T-helper 1 cell (primary cell): ENCODE measurements at regions not wholly inside any gene's neighbourhood (a gene's known extent, or its start where the extent isn't known, plus 50 kb on each side); places are given as distances from the start of the nearest gene placed in this dataset.
A peak's percentile ranks its signal among the peaks of the same experiment; 100 is the strongest.

ENCODE experiments used
- DNase-seq, 5 donors: peaks; one replicate each; pipeline ENCODE4 v3.0.0-alpha.2; 2012 to 2020

GRCh38 chr2:236692937-236693336 is 123.3 kb downstream of the ACKR3 start:
- DNase-seq, result no peak

GRCh38 chr2:236693531-236693930 is 123.9 kb downstream of the ACKR3 start:
- DNase-seq, result no peak

DNA sequence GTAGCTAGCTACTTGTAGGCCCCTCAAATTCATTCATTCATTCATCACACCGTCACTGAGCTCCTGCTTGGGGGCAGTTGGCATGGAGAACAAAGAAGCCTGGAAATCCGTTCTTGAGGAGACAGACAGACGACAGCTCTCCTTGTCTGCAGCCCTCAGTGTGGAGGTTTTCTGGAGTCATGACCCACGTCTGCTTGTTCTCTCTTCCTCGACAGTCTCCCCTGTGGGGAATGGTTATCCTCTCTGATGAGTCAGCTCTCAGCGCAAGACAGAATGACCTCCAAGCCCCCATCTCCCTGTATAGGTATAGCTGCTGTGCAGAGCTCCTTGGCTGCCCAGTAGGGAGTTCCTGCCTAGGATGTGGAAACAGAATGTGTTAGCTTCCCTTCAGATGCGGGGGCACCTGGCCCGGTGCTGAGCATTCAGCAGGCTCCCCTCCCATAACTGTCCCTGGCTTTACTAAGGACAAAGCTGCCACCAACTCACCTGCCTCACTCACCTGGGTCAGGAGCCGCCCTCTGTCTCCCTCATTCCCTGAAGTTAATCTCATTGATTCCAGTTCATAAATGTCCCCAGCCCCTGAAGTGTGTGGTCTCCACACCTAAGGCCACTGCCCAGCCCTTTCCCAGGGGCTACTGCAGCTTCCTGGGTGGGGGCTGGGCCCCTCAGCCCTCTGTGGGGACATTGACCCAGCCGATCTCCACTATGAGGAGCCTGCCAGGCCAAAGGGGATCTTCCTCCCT is 124.7 kb downstream of the ACKR3 start:
- DNase-seq, result no peak

- DNase-seq, result no peak
These were observed 127.2 kb downstream of the ACKR3 start for GRCh38 chr2:236696834-236697233.

DNA sequence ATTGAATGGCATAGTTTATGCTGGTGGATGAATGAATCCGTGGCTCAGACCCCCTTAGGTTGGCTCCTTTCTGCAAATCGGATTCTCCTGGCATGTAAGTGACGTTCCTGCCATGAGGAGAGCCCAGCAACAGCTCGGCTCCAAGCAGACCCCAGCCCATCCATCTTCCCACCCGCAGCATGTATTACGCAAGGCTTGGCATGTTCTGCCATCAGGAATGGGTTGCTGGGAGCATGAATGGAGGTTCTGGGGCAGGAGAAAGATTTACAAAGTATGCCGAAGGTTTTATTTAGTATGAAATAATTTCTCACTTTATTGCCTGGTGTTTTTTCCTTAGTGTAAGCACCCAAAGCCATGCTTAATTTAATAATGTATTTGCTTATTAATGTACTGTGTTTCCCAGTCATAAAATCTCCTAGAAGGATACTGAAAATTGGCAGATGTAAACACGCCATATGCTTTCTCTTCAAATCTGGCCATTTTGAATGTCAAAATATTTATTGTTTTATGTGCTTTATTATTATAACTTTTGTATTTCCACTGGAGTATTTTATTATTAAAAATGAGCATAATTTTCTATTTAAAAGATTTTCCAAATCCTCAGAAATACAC is 128.5 kb downstream of the ACKR3 start:
- no peak for DNase-seq

DNA sequence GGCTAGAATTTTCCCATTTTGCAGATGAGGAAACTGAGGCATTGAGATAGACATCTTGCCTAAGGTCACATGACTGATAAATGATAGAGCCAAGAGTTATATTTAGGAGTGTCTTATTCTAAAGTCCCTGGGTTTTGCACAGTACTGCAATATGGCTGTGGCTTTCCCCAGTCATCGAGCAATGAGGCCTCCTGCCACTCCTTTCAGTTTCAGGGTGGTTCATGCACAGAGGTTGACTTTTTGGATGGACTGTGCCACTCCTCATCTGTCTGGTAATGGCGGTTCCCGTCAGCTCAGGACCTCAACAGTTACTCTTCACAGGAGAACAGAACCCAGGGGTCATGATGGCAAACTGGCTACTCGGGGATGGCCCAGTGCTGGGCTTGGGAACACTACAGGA is 131.1 kb downstream of the ACKR3 start:
- DNase-seq, result no peak

- no peak for DNase-seq
These were observed 133.2 kb downstream of the ACKR3 start for GRCh38 chr2:236702657-236703372.

DNA sequence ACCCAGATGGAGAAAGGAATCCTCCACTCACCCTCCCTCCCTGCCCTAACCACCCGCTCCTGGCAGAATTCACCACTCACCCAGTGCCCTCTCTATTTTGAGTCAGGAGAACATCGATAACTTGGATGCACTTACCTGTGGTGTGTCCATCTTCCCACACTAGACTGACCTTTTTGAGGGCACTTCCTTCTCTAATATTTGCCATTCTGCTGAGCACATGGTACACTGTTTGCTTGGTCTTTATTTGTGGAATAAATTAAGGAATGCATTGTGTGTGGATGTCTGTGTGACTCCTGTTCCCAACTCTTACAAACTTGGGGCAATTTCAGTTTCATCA is 133.7 kb downstream of the ACKR3 start:
- DNase-seq, result no peak

- no peak for DNase-seq
These were observed 134.3 kb downstream of the ACKR3 start for GRCh38 chr2:236703906-236704305.

GRCh38 chr2:236704887-236705286 is 135.3 kb downstream of the ACKR3 start:
- no peak for DNase-seq

- DNase-seq, result no peak
These were observed 135.9 kb downstream of the ACKR3 start for GRCh38 chr2:236705295-236706105.

DNA sequence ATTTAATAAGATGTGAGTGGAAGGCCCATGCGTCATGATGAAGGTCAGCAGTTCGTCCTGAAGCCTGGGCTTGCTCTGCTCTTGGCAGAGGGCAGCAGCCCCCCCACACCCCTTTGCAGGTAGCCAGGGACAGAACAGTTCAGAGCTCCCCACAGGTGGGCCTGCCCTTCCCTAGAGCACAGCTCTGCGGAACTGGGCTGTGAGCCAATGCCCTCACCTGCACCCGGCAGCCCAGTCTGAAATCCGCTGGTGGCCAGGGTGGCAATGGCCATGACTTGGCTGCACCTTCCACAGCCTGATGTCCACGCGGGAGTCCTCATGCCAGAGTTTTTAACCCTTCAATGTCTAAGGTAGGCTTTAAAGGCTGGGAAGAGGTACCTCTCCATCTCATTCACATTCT is 136.7 kb downstream of the ACKR3 start:
- DNase-seq, result no peak

DNA sequence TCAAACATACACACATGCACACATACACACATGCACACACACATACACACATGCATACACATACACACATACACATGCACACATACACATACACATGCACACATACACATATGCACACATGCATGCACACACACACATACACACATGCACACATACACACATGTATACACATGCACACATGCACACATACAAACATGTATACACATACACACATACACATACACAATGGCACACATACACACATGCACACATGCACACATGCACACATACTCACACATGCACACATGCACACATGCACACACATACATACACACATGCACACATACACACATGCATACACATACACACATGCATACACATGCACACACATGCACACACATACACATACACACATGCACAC is 137.2 kb downstream of the ACKR3 start:
- no peak for DNase-seq

- DNase-seq, result peak in 1 of 5 donors; percentile 24
These were observed 141.8 kb downstream of the ACKR3 start for GRCh38 chr2:236711440-236711839.

GRCh38 chr2:236712304-236712703 is 142.7 kb downstream of the ACKR3 start:
- DNase-seq, result no peak

DNA sequence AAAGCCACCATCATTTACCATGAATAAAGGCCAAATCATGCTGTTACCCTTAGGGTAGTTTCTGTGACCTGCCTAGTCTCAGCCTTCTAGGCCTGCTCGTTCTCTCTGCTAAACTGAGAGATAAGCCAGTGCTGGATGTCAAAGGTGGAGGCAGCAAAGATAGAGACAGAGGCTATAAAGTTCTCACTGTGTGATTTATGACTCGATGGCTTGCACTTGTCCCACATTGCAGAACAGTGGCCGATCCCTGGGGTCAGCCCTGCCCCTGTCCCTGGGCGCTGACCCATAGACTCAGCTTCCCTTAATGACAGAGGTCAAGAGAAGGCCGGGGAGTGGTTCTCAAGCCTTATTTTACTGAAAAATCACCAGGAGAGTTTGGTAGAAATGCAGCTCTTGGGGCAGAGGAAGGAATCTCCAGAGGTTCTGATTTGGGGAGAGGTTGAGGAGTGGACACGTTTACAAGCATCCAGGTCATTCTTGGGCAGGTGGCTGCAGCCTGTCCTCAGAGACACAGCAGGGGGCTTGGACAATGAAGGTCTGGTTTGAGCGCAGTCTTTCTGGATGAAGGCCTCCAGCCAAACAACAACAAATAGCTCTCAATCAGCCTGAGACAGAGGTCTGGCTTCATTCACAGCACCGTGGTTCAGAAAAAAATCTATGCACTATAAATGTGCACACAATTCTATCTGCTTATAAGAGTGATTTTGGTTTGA is 143.5 kb downstream of the ACKR3 start:
- no peak for DNase-seq

GRCh38 chr2:236714080-236714479 is 144.5 kb downstream of the ACKR3 start:
- no peak for DNase-seq

GRCh38 chr2:236715077-236715476 is 145.5 kb downstream of the ACKR3 start:
- DNase-seq, result no peak

GRCh38 chr2:236715491-236715961 is 145.9 kb downstream of the ACKR3 start:
- DNase-seq, result no peak

GRCh38 chr2:236717120-236717519 is 147.5 kb downstream of the ACKR3 start:
- DNase-seq, result no peak

- no peak for DNase-seq
These were observed 148.1 kb downstream of the ACKR3 start for GRCh38 chr2:236717729-236718128.

DNA sequence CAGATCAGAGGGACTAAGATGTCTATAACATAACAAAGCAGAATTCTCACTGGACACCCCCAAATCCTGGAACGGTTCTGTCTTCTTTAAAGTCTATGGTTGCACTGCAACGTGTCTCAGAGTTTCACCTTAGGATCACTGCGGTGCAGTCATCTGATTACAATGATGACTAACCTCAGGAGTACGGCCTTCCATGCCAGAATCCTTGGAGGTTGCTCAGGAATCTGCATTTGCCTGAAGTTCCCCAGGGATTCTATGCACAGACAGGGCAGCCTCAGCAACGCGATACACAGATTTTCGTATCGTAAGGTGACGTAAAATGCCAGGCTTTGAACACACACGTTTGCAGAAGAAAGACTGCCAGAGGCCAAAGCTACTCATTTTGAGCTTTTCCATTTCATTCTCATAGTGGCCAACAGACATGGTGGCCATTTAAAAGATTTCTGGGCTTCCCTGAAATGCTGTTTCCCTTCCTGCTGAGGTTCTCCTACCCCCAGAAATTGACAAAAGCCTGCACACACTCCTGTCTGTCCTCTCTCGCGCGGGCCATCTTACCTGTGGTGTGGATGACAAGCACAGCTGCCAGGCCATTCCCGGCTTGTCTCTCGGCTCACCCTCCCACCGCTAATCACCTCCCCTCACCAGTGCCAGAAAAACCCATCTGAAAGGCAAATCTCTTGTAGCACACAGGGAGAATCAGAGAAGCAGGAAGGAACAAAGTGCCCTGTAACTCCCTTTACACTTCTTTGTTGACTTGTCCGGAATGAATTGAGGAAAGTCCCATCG is 148.8 kb downstream of the ACKR3 start:
- DNase-seq, result no peak
